NOMO-1 (cell line): ENCODE measurements at regions not wholly inside any gene's neighbourhood (a gene's known extent, or its start where the extent isn't known, plus 50 kb on each side); places are given as distances from the start of the nearest gene placed in this dataset.
"Not testable (repeated sequence)": the region's sequence is repeated elsewhere in the genome, so short reads cannot be mapped to it uniquely, and the experiment has no call there.

ENCODE experiments used
- DNase-seq, 2 experiments: peaks; one replicate each; lab custom pipeline; 2025; ENCODE audit not compliant: unreplicated experiment in 2 of 2; lab: John Stamatoyannopoulos, UW

GRCh38 chr15:53844634-53845033 lies 85.2 kb upstream of the WDR72 start:
- DNase-seq = no peak

- no peak for DNase-seq
These were observed 84.6 kb upstream of the WDR72 start for GRCh38 chr15:53843869-53844569.

GRCh38 chr15:53843166-53843565 lies 83.7 kb upstream of the WDR72 start:
- no peak for DNase-seq

- no peak for DNase-seq
These were observed 82.2 kb upstream of the WDR72 start for GRCh38 chr15:53841651-53842050.

DNA sequence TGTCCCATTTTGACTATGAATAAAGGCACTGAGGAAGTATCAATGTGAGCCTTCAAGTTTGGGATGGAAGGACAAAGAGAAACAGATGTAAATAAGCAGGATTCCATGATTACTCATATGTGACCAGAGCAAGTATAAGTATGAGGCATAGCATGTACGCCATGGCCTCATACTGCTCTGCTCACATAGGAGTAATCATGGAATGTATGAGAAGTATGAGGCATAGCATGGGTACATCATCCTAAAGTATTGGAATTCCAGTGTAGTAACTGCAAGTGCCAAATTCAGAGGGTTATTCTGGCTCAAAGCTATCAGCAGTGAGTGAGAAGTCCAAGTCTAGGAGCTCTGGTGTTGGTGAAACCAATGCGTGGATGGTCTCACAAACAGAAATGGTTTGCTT lies 81.2 kb upstream of the WDR72 start:
- no peak for DNase-seq

GRCh38 chr15:53837263-53837662 lies 77.8 kb upstream of the WDR72 start:
- DNase-seq = no peak

- no peak for DNase-seq
These were observed 77.2 kb upstream of the WDR72 start for GRCh38 chr15:53836618-53837017.

GRCh38 chr15:53835309-53835708 lies 75.8 kb upstream of the WDR72 start:
- DNase-seq = no peak

DNA sequence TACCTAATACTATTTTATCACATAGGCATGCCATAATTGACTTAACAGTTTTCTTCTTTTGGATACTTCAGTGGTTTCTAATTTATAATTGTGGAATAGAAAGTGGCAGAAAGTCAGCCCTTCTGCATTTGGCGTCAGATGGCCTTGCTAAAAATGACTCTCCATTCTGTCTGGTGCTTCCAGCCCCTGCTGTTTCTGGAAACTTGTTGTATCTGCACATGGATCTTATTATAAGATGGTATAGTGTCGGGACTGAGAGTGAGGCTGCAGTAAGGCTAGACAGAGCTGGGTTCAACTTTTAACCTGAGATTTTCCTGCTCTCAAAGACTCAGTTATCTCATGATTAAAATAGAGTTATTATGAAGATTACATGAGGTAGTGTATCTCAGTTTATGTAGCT lies 74.8 kb upstream of the WDR72 start:
- no peak for DNase-seq

DNA sequence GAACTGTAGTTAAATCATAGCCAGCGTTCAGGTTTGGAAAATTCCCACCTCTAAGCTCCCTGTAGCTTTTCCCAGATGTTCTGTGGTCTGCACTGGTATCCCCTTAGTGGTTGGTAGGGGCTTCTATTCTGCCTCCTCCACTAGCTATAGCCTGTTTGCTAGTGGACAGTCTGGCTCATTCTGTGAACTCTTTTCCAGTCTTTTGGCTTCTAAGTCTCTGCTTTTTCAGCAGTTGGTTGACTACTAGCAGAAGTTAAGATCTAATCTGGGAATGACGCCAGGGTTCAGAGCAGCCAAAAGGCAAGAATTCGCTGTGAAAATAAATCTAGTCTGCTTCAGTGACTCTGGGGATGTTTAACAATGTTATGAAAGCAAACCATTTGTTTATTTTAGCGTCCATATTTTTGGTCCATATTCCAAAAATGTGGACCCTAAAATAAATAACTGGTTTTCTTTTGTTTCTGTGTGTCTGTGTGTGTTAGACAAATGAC lies 73.7 kb upstream of the WDR72 start:
- no peak for DNase-seq

DNA sequence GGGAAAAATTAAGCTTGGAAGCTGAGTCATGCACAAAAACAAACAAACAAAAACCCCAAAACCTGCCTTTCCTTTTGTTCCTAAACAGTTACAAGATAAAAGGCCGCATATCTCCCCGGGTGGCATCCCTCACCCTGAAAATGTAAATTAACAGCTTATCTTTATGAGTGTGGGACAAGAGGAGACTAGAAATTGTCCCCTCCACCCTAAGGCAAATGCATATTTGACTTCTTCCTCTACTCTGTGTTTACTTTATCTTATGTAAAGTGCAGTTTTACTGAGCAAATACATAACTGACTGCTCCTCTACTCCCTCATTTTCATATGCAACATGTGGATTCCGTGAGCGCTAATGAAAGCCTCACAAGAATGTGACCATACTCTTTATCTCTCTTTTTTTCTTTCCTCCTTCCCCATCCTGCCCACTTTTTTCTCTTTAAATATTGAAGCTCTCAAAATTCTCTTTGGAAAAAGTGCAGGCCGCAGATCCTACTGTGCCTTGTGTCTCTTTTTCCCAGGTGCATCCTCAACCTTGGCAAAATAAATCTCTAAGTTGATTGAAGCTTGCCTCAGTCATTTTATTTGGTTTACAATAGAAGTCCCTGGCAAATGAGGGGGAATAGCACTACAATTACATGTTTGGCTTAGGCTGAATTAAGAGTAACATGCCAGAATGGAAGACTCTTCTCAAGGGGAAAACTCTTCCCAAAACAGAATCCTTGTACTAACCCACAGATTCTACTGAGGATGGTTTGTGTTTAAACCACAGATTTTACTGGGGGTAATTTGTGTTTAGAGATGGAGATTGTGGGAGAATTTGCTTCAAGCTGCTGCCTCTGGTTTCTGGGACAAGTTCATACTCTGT lies 72.7 kb upstream of the WDR72 start:
- DNase-seq = no peak

DNA sequence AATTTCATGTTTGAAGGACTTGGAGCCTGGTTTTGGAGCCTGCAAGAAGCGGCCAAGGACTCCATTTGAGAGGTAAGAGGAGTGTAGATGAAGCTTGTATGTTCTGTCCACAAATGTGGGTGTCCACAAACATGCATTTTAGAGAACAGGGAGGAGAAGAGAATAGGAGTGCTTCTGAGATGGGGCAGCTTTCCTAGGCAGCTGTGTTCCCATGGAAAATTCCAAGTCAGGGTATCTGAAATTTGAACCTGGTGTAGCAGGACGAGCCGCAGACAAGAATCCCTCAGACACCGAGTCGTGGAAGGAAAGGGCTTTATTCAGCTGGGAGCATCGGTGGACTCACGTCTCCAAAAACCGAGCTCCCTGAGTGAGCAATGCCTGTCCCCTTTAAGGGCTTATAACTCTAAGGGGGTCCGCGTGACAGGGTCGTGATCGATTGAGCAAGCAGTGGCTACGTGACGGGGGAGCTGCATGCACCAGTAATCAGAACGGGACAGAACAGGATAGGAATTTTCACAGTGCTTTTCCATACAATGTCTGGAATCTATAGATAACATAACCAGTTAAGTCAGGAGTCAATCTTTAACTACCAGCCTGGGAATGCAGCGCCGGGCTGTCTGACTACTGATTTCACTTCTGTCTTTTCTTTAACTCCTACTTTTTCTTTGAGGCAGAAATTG lies 71.4 kb upstream of the WDR72 start:
- DNase-seq = no peak

- no peak for DNase-seq
These were observed 70.5 kb upstream of the WDR72 start for GRCh38 chr15:53829923-53830459.

GRCh38 chr15:53829471-53829870 lies 70.0 kb upstream of the WDR72 start:
- DNase-seq = no peak

DNA sequence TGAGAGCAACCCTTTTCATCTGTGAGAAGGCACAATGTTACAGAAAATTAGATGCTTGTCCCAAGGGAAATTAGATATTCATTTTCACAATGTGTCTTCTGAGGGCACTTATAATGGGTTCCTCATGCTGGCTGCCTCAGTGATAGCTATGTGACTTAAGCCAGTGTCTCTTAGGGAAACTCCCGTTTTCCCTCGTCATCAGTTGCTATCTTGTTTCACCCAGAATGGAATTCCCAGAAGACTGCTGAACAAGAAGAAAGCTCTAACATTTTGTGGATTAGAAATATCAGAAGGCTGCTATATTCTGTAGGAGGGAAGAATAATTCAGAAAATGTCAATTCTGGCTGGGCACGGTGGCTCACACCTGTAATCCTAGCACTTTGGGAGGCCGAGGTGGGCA lies 67.9 kb upstream of the WDR72 start:
- DNase-seq = no peak

DNA sequence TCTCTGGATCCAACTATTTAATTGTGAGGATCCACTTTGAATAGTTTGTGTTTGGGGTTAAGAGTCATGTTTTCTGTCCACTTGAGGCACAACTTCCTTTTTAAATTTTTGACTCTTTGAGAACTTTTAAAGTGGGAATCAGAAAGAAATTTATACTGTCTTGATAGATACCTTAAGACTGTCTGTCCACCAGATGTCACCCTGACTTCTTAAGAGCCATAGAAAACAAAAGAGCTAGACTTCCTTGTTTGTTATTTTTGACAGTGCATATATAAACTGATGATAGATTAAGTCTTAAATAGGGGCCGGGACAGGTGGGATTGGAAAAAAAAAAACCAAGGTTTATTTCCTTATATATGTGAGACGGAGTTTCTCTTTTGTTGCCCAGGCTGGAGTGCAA lies 52.1 kb upstream of the WDR72 start:
- peak in 1 of 2 experiments; percentile 1 for DNase-seq

GRCh38 chr15:53810306-53810705 lies 50.8 kb upstream of the WDR72 start:
- not testable (repeated sequence) for DNase-seq
